NCI-H774 (cell line): ENCODE measurements at regions not wholly inside any gene's neighbourhood (a gene's known extent, or its start where the extent isn't known, plus 50 kb on each side); places are given as distances from the start of the nearest gene placed in this dataset.

ENCODE experiments used
- DNase-seq: peaks from one replicate; lab custom pipeline; 2025; lab: John Stamatoyannopoulos, UW

GRCh38 chrX:9196961-9197640 lies 163.2 kb upstream of the FAM9B start:
- DNase-seq = no peak

- no peak for DNase-seq
Measured at GRCh38 chrX:9204560-9204959, 170.6 kb upstream of the FAM9B start.

GRCh38 chrX:9205599-9206223 lies 171.8 kb upstream of the FAM9B start:
- DNase-seq = no peak

- DNase-seq = no peak
Measured at GRCh38 chrX:9207142-9207541, 173.2 kb upstream of the FAM9B start.

DNA sequence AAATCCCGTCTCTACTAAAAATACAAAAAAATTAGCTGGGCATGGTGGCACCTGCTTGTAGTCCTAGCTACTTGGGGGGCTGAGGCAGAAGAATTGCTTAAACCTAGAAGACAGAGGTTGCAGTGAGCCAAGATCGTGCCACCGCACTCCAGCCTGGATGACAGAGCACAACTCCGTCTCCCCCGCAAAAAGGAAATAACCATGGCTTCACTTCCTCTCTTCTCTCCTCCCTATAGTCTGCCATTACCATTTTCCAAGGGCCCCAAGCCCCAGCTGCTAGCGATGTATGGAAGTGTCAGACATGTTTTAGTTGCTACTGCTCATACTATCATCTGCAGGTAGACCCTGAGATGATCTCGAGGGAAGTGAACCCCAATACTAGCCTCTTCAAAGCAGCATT lies 177.3 kb upstream of the FAM9B start:
- DNase-seq = no peak

- DNase-seq = no peak
Measured at GRCh38 chrX:9221781-9222180, 187.9 kb upstream of the FAM9B start.

DNA sequence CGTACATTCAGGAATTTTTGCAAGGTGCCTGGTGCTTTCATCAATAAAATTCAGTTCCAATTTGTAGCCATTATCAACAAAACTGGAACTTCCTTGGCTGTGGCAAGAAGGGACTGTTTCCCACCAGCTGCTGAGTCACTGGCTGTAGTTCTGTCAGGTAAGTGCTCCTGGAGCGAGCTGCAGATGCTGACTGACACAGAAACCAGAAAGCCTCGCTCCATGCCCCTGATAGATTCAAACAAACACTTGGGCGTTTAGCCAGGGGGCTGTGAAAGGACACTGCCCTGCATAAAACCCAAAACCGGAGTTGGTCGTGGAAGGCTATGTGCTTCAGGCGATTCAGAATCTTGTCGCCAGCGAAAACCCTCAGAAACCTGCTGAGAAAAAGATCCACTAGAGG lies 188.4 kb upstream of the FAM9B start:
- DNase-seq = no peak

- no peak for DNase-seq
Measured at GRCh38 chrX:9227276-9227675, 193.3 kb upstream of the FAM9B start.

DNA sequence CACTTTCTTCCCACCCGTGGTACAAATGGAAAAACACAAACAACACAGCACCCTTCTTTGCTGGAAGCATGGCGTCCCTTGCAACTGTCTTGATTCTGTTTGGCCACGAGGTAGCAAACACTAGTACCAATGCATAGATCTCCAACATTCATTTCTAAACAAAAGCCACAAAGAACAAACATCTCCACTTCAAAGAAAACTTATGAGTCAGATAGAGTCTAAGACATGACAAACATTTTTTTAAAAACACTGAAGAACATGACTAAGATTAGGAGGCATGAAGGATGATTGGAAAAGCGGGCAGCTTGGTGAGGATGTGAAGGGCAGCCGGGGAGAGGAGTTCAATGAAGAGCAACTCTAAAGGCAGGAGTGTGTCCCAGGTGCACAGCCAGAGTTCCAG lies 197.6 kb upstream of the FAM9B start:
- no peak for DNase-seq

- DNase-seq = no peak
Measured at GRCh38 chrX:9233141-9233540, 199.2 kb upstream of the FAM9B start.

GRCh38 chrX:9234315-9234714 lies 200.4 kb upstream of the FAM9B start:
- no peak for DNase-seq

DNA sequence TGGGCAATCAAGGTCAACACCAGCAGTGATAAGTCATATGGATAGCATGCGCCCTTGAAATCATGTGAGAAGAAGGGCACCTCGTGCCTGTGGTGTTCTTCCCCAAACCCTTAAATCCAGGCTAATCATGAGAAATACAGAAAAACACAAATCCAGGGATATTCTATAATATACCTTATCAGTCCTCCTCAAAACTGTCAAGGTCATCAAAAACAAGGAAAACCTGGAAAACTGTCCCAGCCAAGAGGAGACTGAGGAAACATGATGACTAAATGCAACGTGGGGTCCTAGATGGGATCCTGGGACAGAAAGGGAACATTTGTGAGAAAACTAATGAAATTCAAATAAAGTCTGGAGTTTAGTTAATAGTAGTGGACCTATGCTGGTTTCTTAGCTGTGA lies 201.8 kb upstream of the FAM9B start:
- no peak for DNase-seq

GRCh38 chrX:9240956-9241355 lies 207.0 kb upstream of the FAM9B start:
- DNase-seq = no peak

GRCh38 chrX:9241427-9241826 lies 207.5 kb upstream of the FAM9B start:
- DNase-seq = no peak

DNA sequence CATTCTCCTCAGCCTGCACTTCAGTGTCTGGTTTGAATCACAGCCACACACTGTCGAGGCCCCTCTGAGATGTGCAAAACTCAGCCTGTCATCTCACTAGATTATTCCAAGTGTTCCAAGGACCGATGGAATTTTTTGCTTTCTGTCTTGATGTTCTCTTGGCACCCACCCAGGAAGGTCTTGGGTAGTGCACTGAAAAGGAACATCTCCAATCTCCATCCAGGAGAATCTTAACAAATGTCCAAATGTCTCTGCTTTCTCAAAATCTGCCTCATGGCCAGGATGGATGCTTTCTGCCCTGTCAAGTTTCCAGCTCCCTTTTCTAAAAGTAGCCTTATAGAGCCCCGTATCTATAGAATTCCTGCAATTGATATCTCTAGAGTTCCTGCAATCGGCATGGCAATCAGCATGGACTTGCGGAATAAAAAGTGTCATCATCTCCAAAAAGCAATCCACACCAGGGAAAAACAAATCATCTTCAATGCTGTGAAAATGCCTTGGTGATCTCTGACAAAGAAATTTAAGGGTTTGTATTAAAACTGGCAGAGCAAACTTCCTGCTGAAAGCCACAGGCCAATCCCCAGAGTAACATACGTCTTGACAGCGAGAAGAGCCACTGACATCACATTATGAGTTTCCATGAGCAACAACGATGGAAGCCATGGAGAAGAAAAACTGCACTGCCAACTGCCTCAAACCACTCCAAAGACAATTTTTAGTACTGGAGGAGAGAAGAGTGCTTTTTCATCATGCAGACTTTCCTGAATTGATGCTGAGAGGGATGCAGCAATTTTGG lies 215.3 kb upstream of the FAM9B start:
- DNase-seq = no peak

DNA sequence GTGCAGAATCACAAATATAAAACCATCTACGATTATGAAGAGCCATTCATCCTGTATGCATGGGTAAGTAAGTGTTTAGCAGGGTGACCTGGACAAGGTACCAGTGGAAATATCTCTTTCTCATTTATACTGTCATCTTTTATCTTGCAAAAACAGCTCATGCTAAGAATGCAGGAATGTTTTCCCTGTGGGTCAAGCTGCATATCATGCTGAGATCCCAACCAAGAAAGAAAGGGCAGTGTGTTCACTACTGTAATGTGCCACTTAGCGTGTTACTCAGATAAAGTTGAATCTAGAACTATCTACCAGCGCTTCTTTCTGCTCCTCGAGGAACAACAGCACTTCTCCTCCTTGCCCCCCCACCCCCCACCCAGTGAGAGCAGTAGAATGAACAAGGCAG lies 212.7 kb upstream of the TBL1X start:
- no peak for DNase-seq

DNA sequence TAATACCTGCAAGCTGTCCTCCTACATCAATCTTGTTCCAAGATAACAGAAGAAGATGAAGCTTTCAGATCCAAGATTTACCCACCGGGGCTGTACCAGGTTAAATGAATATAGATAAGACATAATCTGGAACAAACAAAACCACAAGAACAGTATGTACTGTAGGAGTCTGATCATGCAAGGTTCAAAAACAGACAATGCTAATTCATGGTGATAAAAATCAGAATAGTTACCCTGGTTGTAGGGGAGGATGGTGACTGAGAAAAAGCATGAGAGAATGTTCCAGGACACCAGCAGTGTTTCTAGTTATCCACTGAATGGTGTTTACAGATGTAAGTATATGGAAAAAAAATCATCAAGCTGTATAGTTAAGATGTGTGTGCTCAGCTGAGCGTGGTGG lies 211.6 kb upstream of the TBL1X start:
- no peak for DNase-seq

GRCh38 chrX:9257718-9258420 lies 207.0 kb upstream of the TBL1X start:
- DNase-seq = no peak

DNA sequence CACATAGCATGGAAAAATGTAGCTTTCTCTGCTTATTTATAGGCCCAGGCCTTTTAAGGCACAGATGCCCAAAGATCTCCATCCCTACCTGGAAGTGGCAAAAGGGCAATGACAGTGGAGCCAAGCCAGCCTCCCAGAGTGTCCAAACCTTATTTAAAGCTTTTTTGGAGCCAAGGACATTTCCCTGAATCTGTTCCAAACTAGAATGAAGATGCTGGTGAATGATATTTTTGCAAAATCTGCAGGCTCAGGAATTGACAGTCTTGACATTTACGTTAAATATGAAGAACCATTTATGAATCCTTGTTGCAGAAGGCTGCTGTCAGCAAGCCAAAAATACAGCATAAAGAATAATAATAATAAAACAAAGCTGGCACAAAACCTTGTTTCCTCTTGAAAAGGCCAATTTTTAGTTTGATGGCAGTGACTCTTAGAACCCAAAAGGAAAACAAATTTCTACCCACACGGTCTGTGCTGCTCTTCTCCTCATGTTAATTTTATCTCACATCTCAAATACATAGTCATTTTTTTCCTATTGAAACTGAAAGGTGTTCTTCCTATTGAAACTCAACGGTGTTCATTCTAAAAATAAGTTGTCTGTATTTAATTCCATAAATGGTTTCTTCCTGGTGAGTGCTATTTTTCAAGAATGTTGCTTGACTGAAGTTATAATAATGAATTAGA lies 206.3 kb upstream of the TBL1X start:
- no peak for DNase-seq

GRCh38 chrX:9260603-9261002 lies 204.3 kb upstream of the TBL1X start:
- DNase-seq = no peak

DNA sequence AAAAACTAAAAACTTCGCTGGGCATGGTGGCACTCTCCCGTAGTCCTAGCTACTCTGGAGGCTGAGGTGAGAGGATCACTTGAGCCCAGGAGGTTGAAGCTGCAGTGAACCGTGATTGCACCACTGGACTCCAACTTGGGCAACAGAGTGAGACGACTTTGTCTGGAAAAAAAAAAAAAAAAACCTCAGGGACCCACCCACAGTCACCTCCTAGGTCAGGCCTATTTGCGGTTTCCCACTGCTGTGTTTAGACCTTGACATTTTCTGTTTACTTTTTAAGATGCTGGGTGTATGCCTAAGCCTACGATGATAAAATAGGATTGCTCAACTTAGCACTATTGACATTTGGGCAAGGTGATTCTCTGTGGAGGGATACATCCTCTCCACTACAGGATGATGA lies 197.4 kb upstream of the TBL1X start:
- DNase-seq = no peak

DNA sequence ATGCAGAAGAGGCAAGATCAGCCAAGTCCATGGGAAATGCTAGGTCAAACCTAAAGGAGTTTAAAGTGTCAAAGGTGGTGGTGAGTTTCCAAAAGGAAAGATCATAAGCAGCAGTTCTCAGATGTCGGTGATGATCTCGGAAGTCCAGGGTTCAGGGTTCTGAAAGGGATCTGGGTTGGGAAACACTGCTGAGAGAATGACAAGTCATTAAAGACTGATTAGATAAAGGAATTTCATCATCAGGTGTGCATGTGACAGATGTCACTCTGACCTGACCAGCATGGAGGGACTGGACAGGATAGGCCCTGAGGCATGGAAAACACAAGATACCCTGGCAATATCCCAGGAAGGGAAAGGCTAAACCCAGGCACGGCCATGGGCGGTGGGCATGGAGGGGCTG lies 195.7 kb upstream of the TBL1X start:
- no peak for DNase-seq
